ENCODE measurements at regions not wholly inside any gene's neighbourhood (a gene's known extent, or its start where the extent isn't known, plus 50 kb on each side); places are given as distances from the start of the nearest gene placed in this dataset.

GRCh38 chr2:128549094-128549493 lies 230.4 kb upstream of the HS6ST1 start:
- Mint-ChIP-seq H3K27me3 (no peaks in the 10 kb centered on the region), H3K36me3 (no peaks in the 10 kb centered on the region), H3K27ac (no peak overlapping the region), H3K4me3 (no peak overlapping the region), H3K9me3 (no peaks in the 10 kb centered on the region), H3K4me1 (no peaks in the 10 kb centered on the region)

GRCh38 chr2:128549646-128550260 lies 231.1 kb upstream of the HS6ST1 start:
- H3K27me3 Mint-ChIP-seq: no peaks in the 10 kb centered on the region
- H3K36me3 Mint-ChIP-seq: no peaks in the 10 kb centered on the region
- H3K9me3 Mint-ChIP-seq: no peaks in the 10 kb centered on the region
- H3K27ac Mint-ChIP-seq: no peak overlapping the region
- H3K4me3 Mint-ChIP-seq: no peak overlapping the region
- H3K4me1 Mint-ChIP-seq: no peaks in the 10 kb centered on the region

DNA sequence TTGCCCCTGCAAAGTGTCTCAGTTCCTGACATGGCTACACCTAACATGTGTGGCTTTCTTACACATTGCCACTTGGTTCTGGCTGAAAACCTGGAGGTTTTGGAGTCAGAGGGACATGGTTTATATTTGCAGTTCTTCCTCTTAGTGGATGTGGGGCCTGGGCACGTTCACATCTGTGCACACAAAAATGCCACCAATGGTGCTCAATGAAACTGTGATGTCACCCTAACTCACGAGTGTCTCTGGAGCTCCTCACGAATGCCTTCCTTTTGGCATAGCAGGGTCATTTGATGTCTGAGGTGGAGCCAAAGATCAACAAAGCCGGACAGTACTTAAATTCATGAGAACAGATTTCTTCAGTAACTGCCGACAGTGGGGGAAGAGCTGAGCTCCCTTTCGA lies 231.7 kb upstream of the HS6ST1 start:
- no peaks in the 10 kb centered on the region for H3K36me3 Mint-ChIP-seq
- H3K27ac Mint-ChIP-seq: no peak overlapping the region
- H3K9me3 Mint-ChIP-seq: no peaks in the 10 kb centered on the region
- H3K4me1 Mint-ChIP-seq: no peaks in the 10 kb centered on the region
- H3K4me3 Mint-ChIP-seq: no peak overlapping the region
- H3K27me3 Mint-ChIP-seq: no peaks in the 10 kb centered on the region

DNA sequence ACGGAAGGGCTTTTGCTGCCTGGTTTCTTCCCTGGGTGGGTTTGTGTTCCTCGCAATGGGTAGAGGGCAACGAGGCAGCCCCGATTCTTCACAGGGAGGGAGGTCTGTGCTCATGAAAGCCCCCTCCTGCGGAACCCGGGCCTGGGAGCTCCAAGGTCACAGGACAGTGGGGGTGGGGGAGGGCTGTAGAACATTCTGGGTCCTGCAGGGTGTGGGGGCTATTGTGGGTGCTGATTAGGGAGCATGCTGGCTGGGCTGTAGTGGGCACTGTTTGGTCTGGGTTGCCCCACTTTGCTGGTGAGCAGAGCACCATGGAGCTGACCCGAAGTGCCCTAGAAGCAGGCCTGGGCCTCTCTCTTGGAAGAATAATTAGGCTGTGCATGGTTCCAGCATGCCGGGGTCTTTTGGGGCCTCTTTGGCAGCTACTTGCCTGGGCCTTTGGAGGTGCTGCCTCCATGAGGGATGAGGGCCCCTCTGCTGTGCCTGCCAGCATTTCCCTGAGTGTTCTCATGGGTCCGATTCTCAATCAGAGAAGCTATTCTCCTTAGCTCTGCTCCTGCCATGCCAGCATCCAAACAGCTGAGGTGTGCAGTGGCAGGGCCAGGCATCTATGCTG lies 232.2 kb upstream of the HS6ST1 start:
- H3K4me1 Mint-ChIP-seq: no peaks in the 10 kb centered on the region
- no peak overlapping the region for H3K4me3 Mint-ChIP-seq
- no peak overlapping the region for H3K27ac Mint-ChIP-seq
- H3K9me3 Mint-ChIP-seq: no peaks in the 10 kb centered on the region
- no peaks in the 10 kb centered on the region for H3K36me3 Mint-ChIP-seq
- no peaks in the 10 kb centered on the region for H3K27me3 Mint-ChIP-seq

- H3K9me3 Mint-ChIP-seq: no peaks in the 10 kb centered on the region
- H3K27ac Mint-ChIP-seq: no peak overlapping the region
- H3K4me1 Mint-ChIP-seq: no peaks in the 10 kb centered on the region
- no peaks in the 10 kb centered on the region for H3K27me3 Mint-ChIP-seq
- no peaks in the 10 kb centered on the region for H3K36me3 Mint-ChIP-seq
- no peak overlapping the region for H3K4me3 Mint-ChIP-seq
Observed at GRCh38 chr2:128551435-128551834, 232.8 kb upstream of the HS6ST1 start.

DNA sequence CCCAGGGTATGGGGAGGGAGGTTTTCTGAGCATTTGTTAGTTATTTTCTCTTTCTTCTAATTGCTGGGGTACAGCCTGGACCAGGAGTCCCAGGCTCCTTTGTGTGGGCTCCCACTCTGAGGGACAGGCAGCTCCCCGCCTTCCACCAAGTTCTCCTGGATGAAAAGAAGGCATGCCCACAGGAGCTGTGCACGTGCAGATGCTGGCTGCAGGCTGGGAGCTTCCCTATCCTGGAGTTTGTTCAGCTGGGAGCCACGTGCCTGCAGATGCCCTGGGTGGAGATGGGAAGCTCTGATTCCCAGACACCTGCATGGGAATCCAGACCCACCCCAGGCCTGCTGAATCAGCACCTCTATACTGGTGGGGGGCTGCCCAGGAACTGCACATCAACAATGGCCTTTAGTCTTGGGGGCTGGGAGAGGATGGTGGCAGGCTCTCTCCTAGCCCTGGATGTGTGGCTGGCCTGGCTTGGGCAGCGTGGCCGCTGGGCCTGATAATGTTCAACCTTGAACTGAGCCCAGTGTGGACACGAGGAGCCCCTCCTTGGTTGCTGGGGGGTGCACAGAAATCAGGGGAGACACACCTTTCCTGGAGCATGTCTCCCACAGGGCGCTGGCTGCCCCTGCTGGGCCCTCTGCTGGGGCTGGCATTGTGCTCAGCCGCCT lies 233.6 kb upstream of the HS6ST1 start:
- Mint-ChIP-seq H3K4me1 (no peaks in the 10 kb centered on the region), H3K27ac (no peak overlapping the region), H3K4me3 (no peak overlapping the region), H3K9me3 (no peaks in the 10 kb centered on the region), H3K36me3 (no peaks in the 10 kb centered on the region), H3K27me3 (no peaks in the 10 kb centered on the region)

GRCh38 chr2:128552806-128553551 lies 234.3 kb upstream of the HS6ST1 start:
- Mint-ChIP-seq H3K9me3 (no peaks in the 10 kb centered on the region), H3K36me3 (no peaks in the 10 kb centered on the region), H3K4me1 (no peaks in the 10 kb centered on the region), H3K27me3 (no peaks in the 10 kb centered on the region), H3K4me3 (no peak overlapping the region), H3K27ac (no peak overlapping the region)

DNA sequence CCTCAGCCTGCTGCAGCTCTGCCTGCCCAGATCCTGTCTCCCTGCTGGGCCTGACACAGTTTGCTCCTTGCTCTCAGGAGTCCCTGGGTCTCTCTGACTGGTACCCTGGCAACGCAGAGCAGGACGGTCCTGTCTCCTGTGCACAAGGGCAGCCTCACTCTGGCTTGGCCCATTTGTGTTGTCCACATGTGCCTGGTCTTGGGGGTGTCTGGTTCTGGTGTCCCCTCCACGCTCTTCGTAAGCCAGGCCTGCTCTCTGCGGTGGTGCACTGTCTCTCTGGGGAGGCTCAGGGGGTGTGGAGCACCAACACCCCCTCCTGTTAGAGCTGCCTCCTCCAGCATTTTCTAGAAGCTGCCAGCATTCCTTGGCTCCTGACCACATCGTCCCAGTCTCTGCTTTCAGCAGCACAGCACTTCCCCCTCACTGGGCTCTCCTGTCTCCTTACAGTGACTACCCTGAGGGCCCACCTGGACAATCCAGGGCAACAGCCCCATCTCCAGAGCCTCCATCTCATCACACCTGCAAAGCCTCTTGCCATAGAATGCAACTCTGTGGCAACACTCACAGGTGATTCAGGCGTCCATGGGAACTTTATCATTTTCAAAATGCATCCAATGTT lies 235.6 kb upstream of the HS6ST1 start:
- Mint-ChIP-seq H3K4me1 (no peaks in the 10 kb centered on the region), H3K27ac (no peak overlapping the region)

DNA sequence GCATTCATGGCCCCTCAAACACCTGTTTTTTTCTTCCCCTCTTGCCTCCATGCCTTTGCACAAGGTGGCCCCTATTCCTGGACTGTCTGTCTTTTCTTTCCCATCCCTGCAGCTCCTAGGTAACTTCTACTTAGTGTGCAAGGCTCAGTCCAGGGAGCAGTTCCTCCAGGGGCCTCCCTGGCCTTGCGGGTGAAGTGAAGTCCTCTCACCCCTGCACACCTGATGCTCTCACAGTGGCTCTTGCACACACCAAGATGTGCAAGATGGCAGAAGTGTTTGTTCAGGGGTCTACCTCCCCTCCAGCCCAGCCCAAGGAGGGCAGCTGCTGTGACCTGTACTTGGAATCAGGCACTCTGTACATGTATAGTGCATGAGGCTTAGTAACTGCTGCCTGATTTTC lies 236.8 kb upstream of the HS6ST1 start:
- Mint-ChIP-seq H3K27me3 (no peaks in the 10 kb centered on the region), H3K36me3 (no peaks in the 10 kb centered on the region), H3K4me3 (no peak overlapping the region), H3K27ac (no peak overlapping the region), H3K4me1 (no peaks in the 10 kb centered on the region), H3K9me3 (no peaks in the 10 kb centered on the region)

More for the DNA sequence above, 235.6 kb upstream of the HS6ST1 start:
- H3K27me3 Mint-ChIP-seq: no peaks in the 10 kb centered on the region
- no peaks in the 10 kb centered on the region for H3K36me3 Mint-ChIP-seq
- no peak overlapping the region for H3K4me3 Mint-ChIP-seq
- no peaks in the 10 kb centered on the region for H3K9me3 Mint-ChIP-seq

- Mint-ChIP-seq H3K4me1 (no peaks in the 10 kb centered on the region), H3K4me3 (no peak overlapping the region), H3K9me3 (no peaks in the 10 kb centered on the region), H3K36me3 (no peaks in the 10 kb centered on the region), H3K27ac (no peak overlapping the region), H3K27me3 (no peaks in the 10 kb centered on the region)
Observed at GRCh38 chr2:128556089-128556488, 237.4 kb upstream of the HS6ST1 start.

DNA sequence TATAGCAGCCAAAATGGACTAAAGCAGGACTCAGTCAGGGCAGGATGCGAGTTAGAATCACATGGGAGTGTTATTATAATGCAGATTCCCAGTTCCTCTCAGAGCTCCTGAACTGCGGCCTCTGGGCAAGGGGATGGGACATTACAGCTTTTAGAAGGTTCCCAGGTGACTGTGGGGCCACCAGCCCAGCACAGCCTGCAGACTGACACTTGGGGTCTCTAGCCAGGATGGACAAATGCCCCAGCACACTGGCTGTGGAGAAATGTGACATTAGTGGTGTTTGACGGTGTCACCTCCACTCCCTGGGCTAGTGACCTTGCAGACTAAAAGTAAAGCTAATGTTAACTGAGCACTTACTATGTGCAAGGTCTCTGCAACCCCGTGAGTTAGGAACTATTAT lies 238.0 kb upstream of the HS6ST1 start:
- H3K4me1 Mint-ChIP-seq: no peaks in the 10 kb centered on the region
- H3K27me3 Mint-ChIP-seq: no peaks in the 10 kb centered on the region
- H3K36me3 Mint-ChIP-seq: no peaks in the 10 kb centered on the region
- no peak overlapping the region for H3K4me3 Mint-ChIP-seq
- H3K9me3 Mint-ChIP-seq: no peaks in the 10 kb centered on the region
- no peak overlapping the region for H3K27ac Mint-ChIP-seq

GRCh38 chr2:128557069-128557468 lies 238.4 kb upstream of the HS6ST1 start:
- Mint-ChIP-seq H3K27me3 (no peaks in the 10 kb centered on the region), H3K4me3 (no peak overlapping the region), H3K27ac (no peak overlapping the region), H3K4me1 (no peaks in the 10 kb centered on the region), H3K9me3 (no peaks in the 10 kb centered on the region), H3K36me3 (no peaks in the 10 kb centered on the region)

GRCh38 chr2:128557831-128558241 lies 239.2 kb upstream of the HS6ST1 start:
- Mint-ChIP-seq H3K27me3 (no peaks in the 10 kb centered on the region), H3K27ac (no peak overlapping the region), H3K4me1 (no peaks in the 10 kb centered on the region), H3K4me3 (no peak overlapping the region), H3K36me3 (no peaks in the 10 kb centered on the region), H3K9me3 (no peaks in the 10 kb centered on the region)

DNA sequence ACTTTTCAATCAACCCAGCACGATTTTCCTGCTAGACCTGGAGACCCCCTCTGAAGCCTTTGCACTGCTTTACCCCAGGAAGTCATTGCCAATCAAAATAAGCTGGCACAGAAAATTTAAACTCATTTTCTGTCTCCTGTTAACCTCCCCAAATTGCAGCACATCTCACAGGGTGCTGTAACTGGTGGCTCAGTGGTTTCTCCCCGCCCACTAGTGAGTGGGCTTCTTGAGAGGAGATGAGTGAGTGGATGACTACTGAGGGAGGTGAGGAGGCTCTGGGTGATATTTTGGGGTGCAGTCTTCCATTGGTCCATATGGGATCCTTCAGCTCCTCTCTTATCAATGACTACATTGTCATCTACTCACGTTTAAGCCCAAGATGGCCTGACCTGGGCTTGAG lies 239.8 kb upstream of the HS6ST1 start:
- Mint-ChIP-seq H3K4me3 (no peak overlapping the region), H3K27me3 (no peaks in the 10 kb centered on the region), H3K36me3 (no peaks in the 10 kb centered on the region), H3K9me3 (no peaks in the 10 kb centered on the region), H3K27ac (no peak overlapping the region), H3K4me1 (no peaks in the 10 kb centered on the region)

DNA sequence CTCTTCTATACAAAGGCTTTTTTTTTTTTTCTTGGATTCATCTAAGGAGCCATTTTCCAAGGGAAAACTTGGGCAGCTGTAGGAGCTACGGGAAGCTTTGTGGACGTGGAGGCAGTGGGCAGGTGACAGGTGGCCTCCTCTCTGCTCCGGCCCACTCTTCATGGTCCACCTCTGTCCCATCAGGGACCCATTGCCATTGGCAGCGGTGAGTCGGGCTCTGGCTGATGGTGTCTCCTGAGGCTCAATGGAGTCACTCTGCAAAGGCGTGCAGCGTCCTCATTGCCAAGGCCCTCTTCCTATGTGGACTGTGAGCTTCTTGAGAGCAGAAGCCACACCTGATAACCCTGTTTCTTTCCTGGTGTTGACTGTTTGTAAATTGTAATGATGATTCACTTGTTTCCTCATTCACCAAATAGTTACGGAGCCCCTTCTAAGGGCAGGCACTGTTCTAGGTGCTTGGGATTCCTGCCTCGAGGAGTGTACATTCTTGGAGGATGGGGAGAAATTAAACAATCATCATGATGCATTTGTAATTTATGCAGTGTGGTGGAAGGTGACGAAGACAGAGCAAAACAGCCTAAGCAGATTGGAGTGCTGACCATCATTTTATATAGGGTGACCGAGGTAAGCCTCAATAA lies 240.3 kb upstream of the HS6ST1 start:
- H3K4me3 Mint-ChIP-seq: no peak overlapping the region
- peak overlapping the region; percentile 13 for H3K27ac Mint-ChIP-seq
- H3K36me3 Mint-ChIP-seq: no peaks in the 10 kb centered on the region
- H3K27me3 Mint-ChIP-seq: no peaks in the 10 kb centered on the region
- H3K4me1 Mint-ChIP-seq: no peaks in the 10 kb centered on the region
- no peaks in the 10 kb centered on the region for H3K9me3 Mint-ChIP-seq

Measured in activated naive CD4-positive, alpha-beta T cell treated with anti-CD3 and anti-CD28 coated beads, Interleukin-2, amount 50 U/mL, for 24 hours (primary cell).